Panc1 (cell line): ENCODE measurements at regions not wholly inside any gene's neighbourhood (a gene's known extent, or its start where the extent isn't known, plus 50 kb on each side); places are given as distances from the start of the nearest gene placed in this dataset.

Experiments
- ATAC-seq: fragments of 200-7000 bp; cut with Tn5 transposase; 2 replicates; pipeline ENCODE4 v1.9.1; 2020; ENCODE audit warnings: mild to moderate bottlenecking, moderate library complexity
- BruUV-seq: library from RNA; stranded (reverse); fragments of 400-500 nt; replicated peaks from 2 replicates; lab custom pipeline; 2021; lab: Mats Ljungman, UMichigan
- CTCF ChIA-PET: fragments of 300-600 bp; sonication (Branson Sonifier 250); formaldehyde crosslinking; loops from one replicate; lab custom pipeline; 2022; ENCODE audit warnings: antibody characterized with exemption; lab: Charles Lee
- POLR2A ChIA-PET: fragments of 300-600 bp; sonication (Branson Sonifier 250); formaldehyde crosslinking; loops from one replicate; lab custom pipeline; 2022; ENCODE audit warnings: antibody characterized with exemption; lab: Charles Lee
- DNase-seq: peaks from one replicate; pipeline ENCODE4 v3.0.0-alpha.2; 2010; ENCODE audit warnings: low read depth, low spot score
- H3K27ac ChIP-seq: 2 replicates; pipeline ENCODE4 v1.5.1; 2011; ENCODE audit warnings: mild to moderate bottlenecking, low read length, inconsistent platforms
- H3K27me3 ChIP-seq: fragments of 200-500 bp; sonication (Bioruptor generic); 2 replicates; pipeline ENCODE4 v1.6.0; 2014; ENCODE audit warnings: low read length, inconsistent platforms; ENCODE audit not compliant: control insufficient read depth, insufficient read depth
- H3K36me3 ChIP-seq: fragments of 200-500 bp; sonication (Bioruptor generic); 2 replicates; pipeline ENCODE4 v1.5.1; 2014; ENCODE audit warnings: inconsistent platforms, mild to moderate bottlenecking, low read length, moderate library complexity; ENCODE audit not compliant: control insufficient read depth, insufficient read depth
- H3K4me1 ChIP-seq: 2 replicates; pipeline ENCODE4 v1.5.1; 2011; ENCODE audit warnings: inconsistent platforms, mild to moderate bottlenecking, low read length, moderate library complexity; ENCODE audit not compliant: control insufficient read depth, insufficient read depth
- H3K4me3 ChIP-seq, 2 experiments: 2 replicates each; pipeline ENCODE4 v1.5.1; 2011 to 2012; ENCODE audit warnings: low read depth in 2 of 2, low read length in 2 of 2, mild to moderate bottlenecking in 2 of 2, inconsistent platforms in 1 of 2, moderate library complexity in 1 of 2
- H3K9me3 ChIP-seq: fragments of 200-500 bp; sonication (Bioruptor generic); 2 replicates; pipeline ENCODE4 v1.5.1; 2014; ENCODE audit warnings: low read depth, mild to moderate bottlenecking, inconsistent platforms, low read length, moderate library complexity; ENCODE audit not compliant: control insufficient read depth, insufficient read depth
- POLR2AphosphoS5 ChIP-seq: IDR thresholded peaks from 2 replicates; pipeline ENCODE4 v1.6.1; 2012; ENCODE audit warnings: mild to moderate bottlenecking, low read depth, low read length, moderate library complexity
- SIN3A ChIP-seq: IDR thresholded peaks from 2 replicates; pipeline ENCODE4 v1.6.1; 2012; ENCODE audit warnings: low read depth, mild to moderate bottlenecking, low read length, moderate library complexity, borderline replicate concordance; ENCODE audit not compliant: insufficient read depth
- TCF7L2 ChIP-seq: IDR thresholded peaks from 2 replicates; pipeline ENCODE4 v1.6.1; 2011; ENCODE audit warnings: mild to moderate bottlenecking, low read depth, low read length, inconsistent platforms
- in situ Hi-C: cut with HindIII; loops from 2 replicates; pipeline ENCODE4 v1.10.0; 2016; ENCODE audit warnings: low sequenced_read_pairs, low pct_unique_long_range_greater_than_20kb
- intact Hi-C: fragments of 100-400 bp; cut with micrococcal nuclease; formaldehyde crosslinking; loops from one replicate; pipeline ENCODE4 v1.10.0; 2022; ENCODE audit not compliant: unreplicated experiment
- TF ChIP-seq, protein P1 (sequence below): fragments of 450-650 bp; IDR thresholded peaks from 2 replicates; pipeline ENCODE4 v1.5.1; 2017; ENCODE audit warnings: mild to moderate bottlenecking
- TF ChIP-seq, protein P2 (sequence below), 2 experiments: IDR thresholded peaks; 2 replicates each; pipeline ENCODE4 v1.6.1; 2011 to 2012; ENCODE audit warnings: low read depth in 2 of 2, control low read depth in 1 of 2, low read length in 1 of 2, mild to moderate bottlenecking in 1 of 2, moderate library complexity in 1 of 2; ENCODE audit not compliant: insufficient read depth in 1 of 2

DNA sequence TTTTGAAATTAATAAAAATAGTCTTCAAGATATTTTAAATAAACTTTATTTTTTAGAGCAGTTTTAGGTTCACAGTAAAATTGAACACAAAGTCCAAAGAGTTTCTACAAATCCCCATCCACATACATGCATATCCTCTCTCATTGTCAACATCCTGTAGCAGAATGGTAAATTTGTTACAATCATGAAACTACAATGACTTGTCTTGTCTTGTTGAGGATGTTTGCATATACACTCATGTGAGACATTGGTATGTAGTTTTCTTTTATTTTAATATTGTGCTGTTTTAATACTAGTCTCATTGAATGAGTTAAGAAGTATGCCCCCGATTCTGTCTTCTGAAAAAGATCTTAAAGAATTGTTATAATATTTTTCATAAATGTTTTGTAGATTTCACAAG lies 447.0 kb upstream of the EDIL3 start:
- CTCF ChIA-PET: no interaction called here
- no peak overlapping the region for H3K27ac ChIP-seq
- ATAC-seq: no peak
- in situ Hi-C loops (no loop called here), intact Hi-C loops (no loop called here)
- TF ChIP-seq, protein P1, sequence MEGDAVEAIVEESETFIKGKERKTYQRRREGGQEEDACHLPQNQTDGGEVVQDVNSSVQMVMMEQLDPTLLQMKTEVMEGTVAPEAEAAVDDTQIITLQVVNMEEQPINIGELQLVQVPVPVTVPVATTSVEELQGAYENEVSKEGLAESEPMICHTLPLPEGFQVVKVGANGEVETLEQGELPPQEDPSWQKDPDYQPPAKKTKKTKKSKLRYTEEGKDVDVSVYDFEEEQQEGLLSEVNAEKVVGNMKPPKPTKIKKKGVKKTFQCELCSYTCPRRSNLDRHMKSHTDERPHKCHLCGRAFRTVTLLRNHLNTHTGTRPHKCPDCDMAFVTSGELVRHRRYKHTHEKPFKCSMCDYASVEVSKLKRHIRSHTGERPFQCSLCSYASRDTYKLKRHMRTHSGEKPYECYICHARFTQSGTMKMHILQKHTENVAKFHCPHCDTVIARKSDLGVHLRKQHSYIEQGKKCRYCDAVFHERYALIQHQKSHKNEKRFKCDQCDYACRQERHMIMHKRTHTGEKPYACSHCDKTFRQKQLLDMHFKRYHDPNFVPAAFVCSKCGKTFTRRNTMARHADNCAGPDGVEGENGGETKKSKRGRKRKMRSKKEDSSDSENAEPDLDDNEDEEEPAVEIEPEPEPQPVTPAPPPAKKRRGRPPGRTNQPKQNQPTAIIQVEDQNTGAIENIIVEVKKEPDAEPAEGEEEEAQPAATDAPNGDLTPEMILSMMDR: no peak
- TF ChIP-seq, protein P2, sequence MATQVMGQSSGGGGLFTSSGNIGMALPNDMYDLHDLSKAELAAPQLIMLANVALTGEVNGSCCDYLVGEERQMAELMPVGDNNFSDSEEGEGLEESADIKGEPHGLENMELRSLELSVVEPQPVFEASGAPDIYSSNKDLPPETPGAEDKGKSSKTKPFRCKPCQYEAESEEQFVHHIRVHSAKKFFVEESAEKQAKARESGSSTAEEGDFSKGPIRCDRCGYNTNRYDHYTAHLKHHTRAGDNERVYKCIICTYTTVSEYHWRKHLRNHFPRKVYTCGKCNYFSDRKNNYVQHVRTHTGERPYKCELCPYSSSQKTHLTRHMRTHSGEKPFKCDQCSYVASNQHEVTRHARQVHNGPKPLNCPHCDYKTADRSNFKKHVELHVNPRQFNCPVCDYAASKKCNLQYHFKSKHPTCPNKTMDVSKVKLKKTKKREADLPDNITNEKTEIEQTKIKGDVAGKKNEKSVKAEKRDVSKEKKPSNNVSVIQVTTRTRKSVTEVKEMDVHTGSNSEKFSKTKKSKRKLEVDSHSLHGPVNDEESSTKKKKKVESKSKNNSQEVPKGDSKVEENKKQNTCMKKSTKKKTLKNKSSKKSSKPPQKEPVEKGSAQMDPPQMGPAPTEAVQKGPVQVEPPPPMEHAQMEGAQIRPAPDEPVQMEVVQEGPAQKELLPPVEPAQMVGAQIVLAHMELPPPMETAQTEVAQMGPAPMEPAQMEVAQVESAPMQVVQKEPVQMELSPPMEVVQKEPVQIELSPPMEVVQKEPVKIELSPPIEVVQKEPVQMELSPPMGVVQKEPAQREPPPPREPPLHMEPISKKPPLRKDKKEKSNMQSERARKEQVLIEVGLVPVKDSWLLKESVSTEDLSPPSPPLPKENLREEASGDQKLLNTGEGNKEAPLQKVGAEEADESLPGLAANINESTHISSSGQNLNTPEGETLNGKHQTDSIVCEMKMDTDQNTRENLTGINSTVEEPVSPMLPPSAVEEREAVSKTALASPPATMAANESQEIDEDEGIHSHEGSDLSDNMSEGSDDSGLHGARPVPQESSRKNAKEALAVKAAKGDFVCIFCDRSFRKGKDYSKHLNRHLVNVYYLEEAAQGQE (IDR thresholded peaks at IDR 0.05; ENCODE audit: insufficient read depth in 1 of 2, low read depth in 2 of 2, low read length in 1 of 2): no peak
- TF ChIP-seq SIN3A (no peak), TCF7L2 (no peak), POLR2AphosphoS5 (no peak)
- no peak for DNase-seq
- POLR2A ChIA-PET: no interaction called here
- no TSS peak for BruUV-seq
- H3K4me1 ChIP-seq: no peaks in the 10 kb centered on the region
- H3K27me3 ChIP-seq: no peaks in the 10 kb centered on the region
- no peaks in the 10 kb centered on the region for H3K36me3 ChIP-seq
- peaks cover 3% of the 10 kb centered on the region; the same call in 1 of the 2 replicates for H3K9me3 ChIP-seq
- no peak overlapping the region for H3K4me3 ChIP-seq

DNA sequence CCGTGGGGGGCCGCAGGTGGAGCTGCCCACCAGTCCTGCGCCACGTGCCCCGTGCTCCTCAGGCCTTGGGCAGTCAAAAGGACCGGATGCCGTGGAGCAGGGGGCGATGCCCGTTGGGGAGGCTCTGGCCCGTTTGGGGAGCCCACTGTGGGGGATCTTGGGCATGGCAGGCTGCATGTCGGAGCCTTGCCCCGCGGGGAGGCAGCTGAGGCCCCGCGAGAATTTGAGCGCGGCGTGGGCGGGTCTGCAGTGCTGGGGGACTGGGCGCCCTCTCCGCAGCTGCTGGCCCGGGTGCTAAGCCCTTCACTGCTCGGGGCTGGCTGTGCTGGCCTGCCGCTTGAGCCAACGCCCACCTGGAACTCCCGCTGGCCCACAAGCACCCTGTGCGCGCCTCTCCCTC lies 445.6 kb upstream of the EDIL3 start:
- ChIA-PET POLR2A (no interaction called here), CTCF (no interaction called here)
- Histone ChIP-seq H3K9me3 (peaks cover 3% of the 10 kb centered on the region; the same call in 1 of the 2 replicates), H3K27ac (no peak overlapping the region), H3K36me3 (no peaks in the 10 kb centered on the region), H3K27me3 (no peaks in the 10 kb centered on the region), H3K4me1 (no peaks in the 10 kb centered on the region), H3K4me3 (no peak overlapping the region)
- in situ Hi-C loops (no loop called here), intact Hi-C loops (no loop called here)
- TF ChIP-seq SIN3A (no peak), POLR2AphosphoS5 (no peak), TCF7L2 (no peak)
- TF ChIP-seq, protein P2 (IDR thresholded peaks at IDR 0.05; ENCODE audit: insufficient read depth in 1 of 2, low read depth in 2 of 2, low read length in 1 of 2): no peak
- TF ChIP-seq, protein P1: no peak
- DNase-seq: no peak
- no peak for ATAC-seq
- BruUV-seq: no TSS peak
